ENCODE measurements at regions not wholly inside any gene's neighbourhood (a gene's known extent, or its start where the extent isn't known, plus 50 kb on each side); places are given as distances from the start of the nearest gene placed in this dataset.

- ATAC-seq (no peak), DNase-seq (no peak)
- H3K27ac ChIP-seq = no peak overlapping the region
- no peaks in the 10 kb centered on the region for H3K36me3 ChIP-seq
- intact Hi-C loops (cut with DNase I) = no loop called here
- no peaks in the 10 kb centered on the region for H3K4me1 ChIP-seq
- TF ChIP-seq CTCF (IDR thresholded peaks at IDR 0.05) = no peak
- H3K9me3 ChIP-seq = no peaks in the 10 kb centered on the region
- H3K4me3 ChIP-seq = no peak overlapping the region
- no peaks in the 10 kb centered on the region for H3K27me3 ChIP-seq
Measured at GRCh38 chr21:14903172-14903865, 161.5 kb downstream of the NRIP1 start.

GRCh38 chr21:14901482-14901958, 163.3 kb downstream of the NRIP1 start:
- no peaks in the 10 kb centered on the region for H3K27me3 ChIP-seq
- DNase-seq (no peak), ATAC-seq (no peak)
- no peaks in the 10 kb centered on the region for H3K36me3 ChIP-seq
- H3K4me1 ChIP-seq = no peaks in the 10 kb centered on the region
- H3K4me3 ChIP-seq = no peak overlapping the region
- intact Hi-C loops (cut with DNase I) = no loop called here
- H3K27ac ChIP-seq = no peak overlapping the region
- H3K9me3 ChIP-seq = no peaks in the 10 kb centered on the region
- no peak for TF ChIP-seq CTCF (IDR thresholded peaks at IDR 0.05)

GRCh38 chr21:14900611-14901010, 164.2 kb downstream of the NRIP1 start:
- DNase-seq = no peak
- Histone ChIP-seq H3K9me3 (no peaks in the 10 kb centered on the region), H3K4me1 (no peaks in the 10 kb centered on the region), H3K36me3 (no peaks in the 10 kb centered on the region), H3K4me3 (no peak overlapping the region), H3K27ac (no peak overlapping the region), H3K27me3 (no peaks in the 10 kb centered on the region)
- no peak for ATAC-seq
- intact Hi-C loops (cut with DNase I) = no loop called here
- no peak for TF ChIP-seq CTCF (IDR thresholded peaks at IDR 0.05)

- intact Hi-C loops (cut with DNase I) = no loop called here
- ATAC-seq = no peak
- no peak overlapping the region for H3K4me3 ChIP-seq
- TF ChIP-seq CTCF (IDR thresholded peaks at IDR 0.05) = no peak
- no peak for DNase-seq
- H3K27ac ChIP-seq = no peak overlapping the region
- H3K9me3 ChIP-seq = no peaks in the 10 kb centered on the region
- no peaks in the 10 kb centered on the region for H3K27me3 ChIP-seq
- H3K4me1 ChIP-seq = no peaks in the 10 kb centered on the region
- no peaks in the 10 kb centered on the region for H3K36me3 ChIP-seq
Measured at GRCh38 chr21:14900058-14900457, 164.7 kb downstream of the NRIP1 start.

GRCh38 chr21:14895792-14896191, 169.0 kb downstream of the NRIP1 start:
- Histone ChIP-seq H3K9me3 (no peaks in the 10 kb centered on the region), H3K27ac (no peak overlapping the region), H3K27me3 (no peaks in the 10 kb centered on the region), H3K4me1 (no peaks in the 10 kb centered on the region), H3K4me3 (no peak overlapping the region), H3K36me3 (no peaks in the 10 kb centered on the region)
- no peak for TF ChIP-seq CTCF (IDR thresholded peaks at IDR 0.05)
- DNase-seq (no peak), ATAC-seq (no peak)
- intact Hi-C loops (cut with DNase I) = no loop called here
